ENCODE measurements at regions not wholly inside any gene's neighbourhood (a gene's known extent, or its start where the extent isn't known, plus 50 kb on each side); places are given as distances from the start of the nearest gene placed in this dataset.

- H3K27ac ChIP-seq (ENCODE audit: insufficient read depth, low read depth, low read length): no peak overlapping the region
These were observed 71.6 kb upstream of the STXBP6 start for GRCh38 chr14:25121337-25122129.

More at GRCh38 chr14:25121337-25122129, 71.6 kb upstream of the STXBP6 start:
- CTCF ChIA-PET: interaction anchor here (2.1 kb wide), 1 partner anchor 10 kb away, joined by 7 read pairs; no protein-coding TSS in a partner anchor
- no peak overlapping the region for H3K4me3 ChIP-seq (replicated peaks in 1 of 3; ENCODE audit: insufficient read depth in 1 of 3, low read depth in 1 of 3, low read length in 3 of 3)
- no peaks in the 10 kb centered on the region for H3K9me3 ChIP-seq (replicated peaks; ENCODE audit: control insufficient read depth, insufficient read depth, low read length)
- no peaks in the 10 kb centered on the region for H4K20me1 ChIP-seq (replicated peaks; ENCODE audit: control insufficient read depth, extremely low read depth, insufficient read depth, low read length)
- H3K9me1 ChIP-seq (replicated peaks; ENCODE audit: control insufficient read depth, extremely low read depth, insufficient read depth, low read length): no peaks in the 10 kb centered on the region
- POLR2A ChIA-PET: no interaction called here
- TF ChIP-seq POLR2A (IDR thresholded peaks at IDR 0.05; ENCODE audit: low read depth, low read length): no peak
- no peak for TF ChIP-seq MAX (IDR thresholded peaks at IDR 0.05; ENCODE audit: insufficient read depth, insufficient read length)
- TF ChIP-seq EZH2 (IDR thresholded peaks at IDR 0.05; ENCODE audit: borderline replicate concordance, low read depth, low read length, severe bottlenecking): no peak
- TF ChIP-seq CTCF (IDR thresholded peaks at IDR 0.05; ENCODE audit: extremely low read depth in 1 of 2, insufficient read depth in 1 of 2, low read depth in 1 of 2, low read length in 2 of 2): no peak
- no peak for TF ChIP-seq MYC (IDR thresholded peaks at IDR 0.05; ENCODE audit: low read depth, low read length)
- TF ChIP-seq JUN (IDR thresholded peaks at IDR 0.05; ENCODE audit: borderline replicate concordance, insufficient read depth, insufficient read length, low read depth): no peak
- TF ChIP-seq GATA2 (IDR thresholded peaks at IDR 0.05; ENCODE audit: insufficient read depth, insufficient read length, low read depth, low read length): no peak
- TF ChIP-seq POLR2AphosphoS5 (IDR thresholded peaks at IDR 0.05; ENCODE audit: insufficient read depth, low read depth, low read length): no peak
- TF ChIP-seq FOS (IDR thresholded peaks at IDR 0.05; ENCODE audit: borderline replicate concordance, insufficient read depth, low read length): no peak
- no peaks in the 10 kb centered on the region for H3K27me3 ChIP-seq (ENCODE audit: control insufficient read depth in 2 of 2, insufficient read depth in 2 of 2, low read length in 2 of 2)
- no peaks in the 10 kb centered on the region for H3K79me2 ChIP-seq (ENCODE audit: control insufficient read depth, insufficient read depth, low read length)
- dilution Hi-C loops (cut with MboI; ENCODE audit: extremely low pct_ligation_motif_present, low sequenced_read_pairs): no loop called here
- no peak overlapping the region for H2AFZ ChIP-seq (ENCODE audit: low read depth, low read length)
- H3K4me2 ChIP-seq (ENCODE audit: insufficient read depth, low read length): no peak overlapping the region
- H3K9ac ChIP-seq (replicated peaks; ENCODE audit: extremely low read depth, insufficient read depth, low read length): no peak overlapping the region
- intact Hi-C loops (cut with micrococcal nuclease): no loop called here
- no peaks in the 10 kb centered on the region for H3K4me1 ChIP-seq (ENCODE audit: control insufficient read depth, extremely low read depth, insufficient read depth, low read length)
- BruUV-seq (replicated peaks): no TSS peak
- H3K36me3 ChIP-seq (ENCODE audit: control insufficient read depth in 2 of 2, extremely low read depth in 1 of 2, insufficient read depth in 2 of 2, low read length in 2 of 2): no peaks in the 10 kb centered on the region
- FAIRE-seq (no peak), DNase-seq (ENCODE audit: low read depth, low spot score) (no peak)
